Fibroblast of the aortic adventitia (primary cell): ENCODE measurements at regions not wholly inside any gene's neighbourhood (a gene's known extent, or its start where the extent isn't known, plus 50 kb on each side); places are given as distances from the start of the nearest gene placed in this dataset.

Experiments used
- DNase-seq: peaks from one replicate; pipeline ENCODE4 v3.0.0-alpha.2; 2010; ENCODE audit warnings: low read depth
- H3K4me3 ChIP-seq: 2 replicates; pipeline ENCODE4 v1.5.1; 2011; ENCODE audit warnings: low read depth, mild to moderate bottlenecking, control low read depth, low read length, moderate library complexity
- CTCF ChIP-seq: IDR thresholded peaks from 2 replicates; pipeline ENCODE4 v1.5.1; 2011; ENCODE audit warnings: mild to moderate bottlenecking, low read length, control low read depth, inconsistent platforms; ENCODE audit not compliant: insufficient read depth

GRCh38 chrX:5194806-5195205 lies 1033.9 kb downstream of the NLGN4X start:
- H3K4me3 ChIP-seq: no peak overlapping the region
- TF ChIP-seq CTCF: no peak
- DNase-seq: no peak

GRCh38 chrX:5180135-5180741 lies 1048.4 kb downstream of the NLGN4X start:
- no peak for DNase-seq
- no peak overlapping the region for H3K4me3 ChIP-seq
- TF ChIP-seq CTCF: no peak

- no peak for TF ChIP-seq CTCF
- DNase-seq: no peak
- no peak overlapping the region for H3K4me3 ChIP-seq
Observed at GRCh38 chrX:5176766-5177165, 1051.9 kb downstream of the NLGN4X start.

- TF ChIP-seq CTCF: no peak
- no peak for DNase-seq
- H3K4me3 ChIP-seq: no peak overlapping the region
Observed at GRCh38 chrX:5163663-5164062, 1065.0 kb downstream of the NLGN4X start.

- no peak for DNase-seq
- TF ChIP-seq CTCF: no peak
Observed at GRCh38 chrX:5155301-5155700, 1073.4 kb downstream of the NLGN4X start.

GRCh38 chrX:5145957-5146356 lies 1082.7 kb downstream of the NLGN4X start:
- TF ChIP-seq CTCF: no peak
- DNase-seq: no peak

More at GRCh38 chrX:5155301-5155700, 1073.4 kb downstream of the NLGN4X start:
- no peak overlapping the region for H3K4me3 ChIP-seq

GRCh38 chrX:5142644-5143043 lies 1086.0 kb downstream of the NLGN4X start:
- no peak for DNase-seq
- TF ChIP-seq CTCF: no peak
- H3K4me3 ChIP-seq: no peak overlapping the region

More at GRCh38 chrX:5145957-5146356, 1082.7 kb downstream of the NLGN4X start:
- H3K4me3 ChIP-seq: no peak overlapping the region
